ENCODE measurements at regions not wholly inside any gene's neighbourhood (a gene's known extent, or its start where the extent isn't known, plus 50 kb on each side); places are given as distances from the start of the nearest gene placed in this dataset.
"Not testable (repeated sequence)": the region's sequence is repeated elsewhere in the genome, so short reads cannot be mapped to it uniquely, and the experiment has no call there.

GRCh38 chr10:114730291-114730690 lies 72.2 kb upstream of the ABLIM1 start:
- no peak for DNase-seq

- DNase-seq: no peak
Measured at GRCh38 chr10:114732931-114733330, 74.9 kb upstream of the ABLIM1 start.

- DNase-seq: no peak
Measured at GRCh38 chr10:114735946-114736345, 77.9 kb upstream of the ABLIM1 start.

GRCh38 chr10:114743521-114744231 lies 77.9 kb upstream of the FHIP2A start:
- no peak for DNase-seq

GRCh38 chr10:114746531-114746930 lies 75.0 kb upstream of the FHIP2A start:
- DNase-seq: no peak

DNA sequence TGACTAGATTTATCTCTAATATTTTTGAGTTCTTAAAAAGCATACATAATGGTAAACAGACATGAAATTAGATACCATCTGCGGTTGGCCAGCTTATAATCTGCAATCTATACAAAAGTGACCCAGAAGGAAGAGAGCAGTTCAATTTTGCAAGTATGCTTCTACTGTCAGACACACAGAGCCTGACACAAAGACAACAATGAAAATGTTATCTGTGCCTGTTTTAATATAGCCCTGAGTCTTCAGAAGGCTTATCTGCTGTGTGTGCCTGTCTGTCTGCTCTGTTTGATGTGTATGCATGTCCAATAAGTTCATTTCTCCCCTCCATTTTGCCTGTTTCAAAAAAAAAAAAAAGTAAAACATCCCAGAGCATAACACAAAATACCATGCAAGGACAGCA lies 73.3 kb upstream of the FHIP2A start:
- DNase-seq: no peak

DNA sequence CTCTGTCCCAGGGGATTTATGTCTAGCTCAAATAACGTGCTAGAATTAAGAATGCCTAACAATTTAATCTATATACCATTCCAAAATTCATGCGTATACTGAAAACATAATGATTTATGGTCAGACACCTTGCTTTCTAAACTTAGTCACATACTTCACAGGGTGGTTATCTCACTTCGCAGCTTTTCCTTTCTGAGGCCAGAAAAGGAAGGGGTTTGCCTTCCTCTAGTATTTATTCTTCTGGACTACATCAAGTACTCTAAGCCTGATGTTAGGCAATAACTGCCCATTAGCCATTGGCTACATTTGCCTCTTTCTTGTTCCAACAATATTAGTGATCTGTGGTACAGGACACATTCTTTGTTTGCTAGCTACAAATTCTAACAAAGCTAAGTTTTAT lies 72.6 kb upstream of the FHIP2A start:
- no peak for DNase-seq

DNA sequence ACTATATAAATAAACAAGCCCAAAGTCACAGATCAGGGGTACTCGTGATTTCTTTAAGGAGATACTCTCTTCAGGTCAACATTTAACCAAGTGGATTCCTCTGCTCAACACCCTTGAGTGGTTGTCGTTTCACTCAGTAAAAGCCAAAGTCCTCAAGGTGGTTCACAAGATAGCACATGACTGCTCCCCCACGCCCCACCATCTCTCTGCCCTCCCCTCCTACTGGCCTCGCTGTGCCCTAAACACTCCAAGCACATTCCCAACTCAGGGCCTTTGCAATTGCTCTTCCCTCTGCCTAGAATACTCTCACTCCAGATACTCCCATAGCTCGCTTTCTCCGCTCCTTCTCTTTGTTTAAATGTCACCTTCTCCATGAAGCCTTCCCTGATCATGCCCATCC lies 72.1 kb upstream of the FHIP2A start:
- DNase-seq: no peak

DNA sequence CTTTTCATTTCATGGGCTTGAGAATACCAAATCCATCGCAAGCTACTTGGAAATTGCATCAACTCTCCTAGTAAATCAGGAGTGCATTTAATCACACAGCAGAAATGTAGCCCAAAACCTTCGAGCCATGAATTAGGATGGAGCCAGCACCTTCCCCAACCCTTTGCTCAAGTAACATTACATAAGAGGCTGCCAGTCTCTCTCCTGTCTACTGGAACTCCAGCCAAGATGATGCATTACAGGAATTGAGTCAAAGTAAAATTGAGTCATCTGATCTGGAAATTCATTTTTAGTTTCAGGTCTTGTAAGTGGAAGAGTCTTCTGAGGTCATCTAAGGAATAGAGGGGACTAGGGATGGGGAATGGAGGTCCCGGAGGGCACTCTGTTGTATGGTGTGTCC lies 69.7 kb upstream of the FHIP2A start:
- no peak for DNase-seq

GRCh38 chr10:114752570-114752969 lies 69.0 kb upstream of the FHIP2A start:
- not testable (repeated sequence) for DNase-seq

DNA sequence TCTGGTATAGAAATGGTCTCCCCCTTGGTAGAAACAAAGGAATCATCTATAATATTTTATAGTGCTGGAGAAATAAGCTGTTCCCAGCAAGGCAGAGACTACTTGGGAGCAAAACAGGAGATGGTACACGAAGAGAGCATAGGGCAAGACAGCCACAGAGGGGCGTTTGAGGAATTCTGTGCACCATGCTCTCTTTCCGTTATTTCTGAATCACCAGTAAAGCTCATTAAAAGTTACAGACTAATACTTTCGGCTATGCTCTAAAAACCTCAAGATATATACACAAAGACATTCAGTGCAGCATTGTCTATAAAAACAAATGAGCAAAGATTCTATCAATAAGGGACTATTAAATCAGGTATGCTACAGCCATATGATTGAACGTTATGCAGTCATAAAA lies 68.5 kb upstream of the FHIP2A start:
- no peak for DNase-seq

GRCh38 chr10:114754445-114755320 lies 66.9 kb upstream of the FHIP2A start:
- peak; percentile 54 for DNase-seq

DNA sequence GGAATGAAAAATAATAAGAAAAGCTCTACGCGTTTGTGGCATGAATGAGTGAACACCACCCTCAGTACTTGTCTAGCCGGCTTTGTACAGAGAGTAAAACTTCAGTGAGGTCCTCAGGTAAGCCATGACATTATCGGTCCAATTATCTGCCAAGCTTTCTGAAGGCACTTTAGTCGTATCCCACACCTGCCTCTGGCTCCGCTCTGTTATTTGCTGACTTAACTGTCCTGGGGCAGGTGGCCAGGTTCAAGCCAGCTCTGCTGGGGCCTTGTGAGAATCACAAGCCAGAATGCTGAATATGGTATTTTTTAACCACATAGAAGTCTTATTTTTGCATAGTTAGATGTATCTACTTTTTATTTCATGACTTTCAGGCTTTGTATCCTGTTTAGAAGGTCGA lies 66.0 kb upstream of the FHIP2A start:
- no peak for DNase-seq

DNA sequence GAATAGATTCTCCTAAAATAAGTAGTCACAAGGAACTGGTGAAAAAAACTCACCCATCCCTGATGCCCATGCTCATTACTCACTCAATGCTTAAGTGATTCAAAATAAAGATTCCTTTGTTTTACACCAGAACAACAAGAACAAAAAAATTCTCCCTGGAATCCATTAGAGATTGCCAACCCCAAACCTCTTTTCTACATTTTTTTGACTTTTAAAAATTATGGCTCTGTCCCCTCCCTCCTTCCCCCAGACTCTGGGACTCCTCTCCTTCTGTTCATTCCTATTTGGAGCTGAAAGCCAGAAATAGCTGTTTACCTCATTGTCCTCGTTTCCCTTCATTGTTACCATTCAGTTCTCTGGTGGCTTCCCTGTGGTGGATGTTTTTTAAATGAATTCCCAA lies 63.2 kb upstream of the FHIP2A start:
- DNase-seq: no peak

DNA sequence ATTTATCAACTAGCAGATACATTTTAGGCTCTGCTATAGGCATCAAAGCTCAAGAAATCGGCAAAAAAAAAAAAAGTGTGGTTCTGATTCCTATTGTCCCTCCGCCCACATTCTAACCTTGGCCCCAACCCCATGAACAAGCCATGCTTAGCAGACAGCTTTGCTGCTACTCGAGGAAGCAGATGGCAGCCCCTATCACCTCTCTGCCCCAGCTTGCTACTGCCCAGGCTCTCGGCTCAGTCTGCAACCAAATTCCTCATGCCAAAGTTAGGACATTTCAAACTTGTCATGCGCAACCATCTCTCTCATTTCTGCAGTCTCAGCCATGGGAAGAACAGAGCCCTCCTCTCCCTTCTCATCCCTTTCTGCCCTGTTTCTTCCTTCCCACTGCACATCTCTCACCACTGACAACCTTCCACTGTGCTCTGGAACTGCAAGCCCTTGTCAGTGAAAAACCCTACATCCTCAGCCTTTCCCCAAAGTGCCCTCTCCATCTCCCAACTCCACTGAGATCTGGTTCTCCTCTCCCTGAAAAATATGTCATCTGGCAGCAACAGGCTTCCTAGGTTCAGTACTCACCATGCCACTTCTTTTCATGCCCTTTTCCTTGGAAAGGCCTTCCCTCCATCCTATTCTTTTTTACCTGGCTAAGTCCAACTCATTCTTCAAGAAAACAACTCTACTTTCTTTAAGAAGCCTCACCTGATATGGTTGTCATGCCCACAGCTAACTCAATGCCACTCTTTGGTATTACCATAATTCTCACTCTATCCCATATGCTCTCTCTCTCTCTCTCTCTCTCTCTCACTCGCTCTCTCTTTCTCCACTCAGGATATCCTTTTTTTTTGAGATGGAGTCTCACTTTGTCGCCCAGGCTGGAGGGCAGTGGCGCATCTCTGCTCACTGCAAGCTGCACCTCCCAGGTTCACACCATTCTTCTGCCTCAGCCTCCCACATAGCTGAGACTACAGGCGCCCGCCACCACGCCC lies 60.1 kb upstream of the FHIP2A start:
- no peak for DNase-seq

GRCh38 chr10:114762811-114763210 lies 58.8 kb upstream of the FHIP2A start:
- DNase-seq: no peak

GRCh38 chr10:114764656-114765055 lies 56.9 kb upstream of the FHIP2A start:
- DNase-seq: no peak

DNA sequence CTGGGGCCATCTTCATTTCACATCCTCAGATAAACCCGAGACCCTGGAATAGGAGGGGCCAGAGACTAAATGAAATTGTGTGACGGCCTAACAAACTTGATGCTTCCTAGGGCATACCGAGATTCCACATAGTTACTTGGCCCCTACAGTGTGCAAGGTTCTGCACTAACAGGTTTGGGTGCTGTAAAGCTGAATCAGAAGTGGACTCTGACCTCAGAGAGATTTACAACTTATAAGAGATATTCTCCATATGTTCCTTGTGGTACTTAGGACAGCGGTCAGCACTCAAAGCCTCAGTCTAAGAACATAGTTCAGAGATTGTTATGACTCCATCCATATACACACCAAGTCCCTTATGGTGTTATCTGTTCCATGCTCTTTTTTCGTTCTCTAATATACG lies 55.1 kb upstream of the FHIP2A start:
- no peak for DNase-seq

DNA sequence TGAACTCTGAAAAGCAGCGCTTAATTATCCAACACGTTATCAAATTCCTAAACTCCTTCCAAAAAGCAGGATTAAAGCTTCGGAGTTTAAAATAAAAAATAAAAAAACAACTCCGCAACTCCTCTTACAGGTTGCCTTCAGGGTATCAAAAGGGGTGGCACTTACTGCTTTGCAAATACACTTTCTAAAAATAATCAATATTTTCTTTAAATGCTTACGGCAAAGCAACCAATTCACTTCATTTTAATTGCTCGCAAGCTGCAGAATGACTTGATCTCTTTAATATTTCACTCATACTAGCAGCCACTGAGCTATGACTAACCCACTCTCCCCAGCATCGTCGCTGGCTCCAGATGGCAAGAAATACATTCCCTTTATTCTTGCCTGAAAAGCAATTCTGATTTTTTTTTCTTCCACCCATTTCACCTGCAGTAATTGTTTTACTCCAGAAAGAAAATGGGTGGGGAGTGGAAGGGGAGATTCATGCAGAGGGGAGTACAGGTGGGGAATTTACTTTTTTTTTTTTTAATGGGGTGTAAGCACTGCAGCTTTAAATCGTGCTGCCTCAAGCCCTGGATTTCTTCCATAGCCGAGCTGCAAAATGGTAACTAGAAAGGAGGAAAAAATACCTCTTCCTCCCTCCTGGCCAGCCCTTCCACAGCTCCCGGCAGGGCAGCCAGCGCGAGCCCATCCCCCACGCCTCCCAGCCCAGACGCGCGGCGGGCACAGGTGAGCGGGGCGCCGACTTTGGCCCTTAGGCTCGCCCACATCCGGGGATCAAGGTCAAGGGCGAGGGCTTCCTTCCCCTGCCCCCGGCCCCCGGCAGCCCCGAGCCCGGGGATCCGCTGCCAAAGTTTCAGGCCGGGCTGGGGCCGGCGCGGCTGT lies 54.2 kb upstream of the FHIP2A start:
- no peak for DNase-seq

GRCh38 chr10:114767986-114768821 lies 53.4 kb upstream of the FHIP2A start:
- DNase-seq: no peak

Measured in renal pelvis (tissue), 1 donor.